ENCODE measurements at regions not wholly inside any gene's neighbourhood (a gene's known extent, or its start where the extent isn't known, plus 50 kb on each side); places are given as distances from the start of the nearest gene placed in this dataset.

GRCh38 chr2:172177581-172177980, 74.9 kb upstream of the DLX2 start:
- Histone ChIP-seq H3K36me3 (ENCODE audit: control insufficient read depth in 2 of 4, insufficient read depth in 4 of 4, low read length in 3 of 4) (no peaks in the 10 kb centered on the region), H2AFZ (ENCODE audit: low read length) (no peak overlapping the region), H2BK15ac (ENCODE audit: low read length) (no peak overlapping the region), H3K23me2 (ENCODE audit: low read depth, low read length) (peaks cover 2% of the 10 kb centered on the region; the same call in 1 of the 2 replicates), H4K91ac (replicated peaks; ENCODE audit: insufficient read length, low read length) (no peak overlapping the region), H2BK12ac (ENCODE audit: low read depth, low read length) (no peak overlapping the region), H4K5ac (ENCODE audit: insufficient read length, low read depth, low read length) (no peak overlapping the region), H4K8ac (ENCODE audit: extremely low read depth, insufficient read depth, low read length) (no peak overlapping the region), H3K9ac (replicated peaks in 1 of 4; ENCODE audit: extremely low read depth in 1 of 4, low read depth in 3 of 4, low read length in 3 of 4) (no peak overlapping the region), H2AK5ac (ENCODE audit: low read depth, low read length) (no peak overlapping the region), H3K56ac (replicated peaks; ENCODE audit: insufficient read length, low read depth, low read length) (no peak overlapping the region), H2BK120ac (replicated peaks; ENCODE audit: low read depth, low read length) (no peak overlapping the region), H3K79me2 (ENCODE audit: control insufficient read depth in 1 of 2, insufficient read depth in 2 of 2, low read length in 2 of 2) (no peaks in the 10 kb centered on the region), H3K14ac (ENCODE audit: insufficient read length) (no peak overlapping the region), H3K23ac (ENCODE audit: insufficient read length) (no peak overlapping the region), H3K4me2 (ENCODE audit: insufficient read depth in 1 of 2, low read depth in 2 of 2, low read length in 2 of 2) (no peak overlapping the region), H2BK5ac (ENCODE audit: low read depth, low read length) (no peak overlapping the region), H3K27me3 (replicated peaks in 1 of 4; ENCODE audit: control insufficient read depth in 3 of 4, extremely low read depth in 1 of 4, insufficient read depth in 3 of 4, low read length in 3 of 4) (peaks cover 0 to 9% (median 6%) of the 10 kb centered on the region in 4 experiments; a peak in 4 of 7 replicates), H3K79me1 (ENCODE audit: low read depth, low read length) (no peaks in the 10 kb centered on the region), H3K18ac (ENCODE audit: extremely low read depth, low read length) (no peak overlapping the region), H3K4me3 (ENCODE audit: extremely low read depth in 1 of 4, insufficient read depth in 2 of 4, low read depth in 3 of 4, low read length in 4 of 4) (no peak overlapping the region), H3K4me1 (replicated peaks in 1 of 4; ENCODE audit: control insufficient read depth in 3 of 4, insufficient read depth in 4 of 4, low read length in 3 of 4) (peaks cover 4 to 10% (median 5%) of the 10 kb centered on the region in 4 experiments; a peak in 5 of 7 replicates), H4K20me1 (replicated peaks in 1 of 2; ENCODE audit: control insufficient read depth in 1 of 2, insufficient read depth in 2 of 2, low read length in 2 of 2) (no peaks in the 10 kb centered on the region), H3K4ac (replicated peaks; ENCODE audit: insufficient read length, low read depth, low read length) (no peak overlapping the region), H3K9me3 (ENCODE audit: insufficient read depth in 2 of 2, low read depth in 1 of 2, low read length in 1 of 2) (no peaks in the 10 kb centered on the region), H3K27ac (ENCODE audit: low read depth, low read length) (no peak overlapping the region), H2BK20ac (ENCODE audit: low read length) (no peak overlapping the region)
- DNase-seq (ENCODE audit: low read depth in 1 of 2, low spot score in 2 of 2) (no peak), FAIRE-seq (no peak)
- ChIA-PET POLR2A (ENCODE audit: partially characterized antibody) (no interaction called here), CTCF (ENCODE audit: partially characterized antibody) (interaction anchor here (5.7 kb wide), 1 partner anchor 284 kb away, joined by 29 read pairs; no protein-coding TSS in a partner anchor)
- WGBS, 2 experiments (ENCODE audit: extremely low coverage in 1 of 2, insufficient coverage in 1 of 2, insufficient read length in 1 of 2, insufficient replicate concordance in 2 of 2, low coverage in 1 of 2, low lambda C conversion rate in 2 of 2, missing lambda C conversion rate in 1 of 2) = 93% methylated on average over 3 of the region's 3 CpGs; no CpG with 5 or more reads in 1 of the 2 experiments
- no peak for TF ChIP-seq RXRA (IDR thresholded peaks at IDR 0.05; ENCODE audit: insufficient read depth, low read depth, low read length)
